ENCODE measurements at regions not wholly inside any gene's neighbourhood (a gene's known extent, or its start where the extent isn't known, plus 50 kb on each side); places are given as distances from the start of the nearest gene placed in this dataset.

GRCh38 chr1:228653748-228654147 is 81.5 kb upstream of the RHOU start:
- no peak for TF ChIP-seq CTCF (IDR thresholded peaks at IDR 0.05)
- no peak for TF ChIP-seq POLR2A (IDR thresholded peaks at IDR 0.05)
